ENCODE measurements at regions not wholly inside any gene's neighbourhood (a gene's known extent, or its start where the extent isn't known, plus 50 kb on each side); places are given as distances from the start of the nearest gene placed in this dataset.
"Not testable (repeated sequence)": the region's sequence is repeated elsewhere in the genome, so short reads cannot be mapped to it uniquely, and the experiment has no call there.

GRCh38 chr14:53620890-53621289 is 335.7 kb downstream of the BMP4 start:
- TF ChIP-seq CTCF (IDR thresholded peaks at IDR 0.05; ENCODE audit: insufficient read depth, missing control alignments) = no peak
- FAIRE-seq (no peak), DNase-seq (ENCODE audit: insufficient read length, low spot score) (no peak)

- no peak for TF ChIP-seq CTCF (IDR thresholded peaks at IDR 0.05; ENCODE audit: insufficient read depth, missing control alignments)
- DNase-seq (ENCODE audit: insufficient read length, low spot score) = no peak
- no peak for FAIRE-seq
These were observed 336.3 kb downstream of the BMP4 start for GRCh38 chr14:53620317-53620716.

GRCh38 chr14:53619691-53620231 is 336.9 kb downstream of the BMP4 start:
- TF ChIP-seq CTCF (IDR thresholded peaks at IDR 0.05; ENCODE audit: insufficient read depth, missing control alignments) = no peak
- FAIRE-seq (no peak), DNase-seq (ENCODE audit: insufficient read length, low spot score) (no peak)

- not testable (repeated sequence) for DNase-seq (ENCODE audit: insufficient read length, low spot score); FAIRE-seq
These were observed 340.1 kb downstream of the BMP4 start for GRCh38 chr14:53616536-53616935.

- no peak for TF ChIP-seq CTCF (IDR thresholded peaks at IDR 0.05; ENCODE audit: insufficient read depth, missing control alignments)
These were observed 341.4 kb downstream of the BMP4 start for GRCh38 chr14:53615252-53615651.

GRCh38 chr14:53613404-53614253 is 343.0 kb downstream of the BMP4 start:
- DNase-seq (ENCODE audit: insufficient read length, low spot score) (no peak), FAIRE-seq (no peak)
- no peak for TF ChIP-seq CTCF (IDR thresholded peaks at IDR 0.05; ENCODE audit: insufficient read depth, missing control alignments)

More at GRCh38 chr14:53615252-53615651, 341.4 kb downstream of the BMP4 start:
- FAIRE-seq = no peak
- no peak for DNase-seq (ENCODE audit: insufficient read length, low spot score)

GRCh38 chr14:53610947-53611346 is 345.7 kb downstream of the BMP4 start:
- DNase-seq (ENCODE audit: insufficient read length, low spot score) (no peak), FAIRE-seq (no peak)
- TF ChIP-seq CTCF (IDR thresholded peaks at IDR 0.05; ENCODE audit: insufficient read depth, missing control alignments) = no peak

Measured in D721Med (cell line).